Stimulated activated CD8-positive, alpha-beta memory T cell treated with anti-CD3 and anti-CD28 coated beads, Interleukin-12 subunit alpha, Interleukin-12 subunit beta, amount 100 ng/mL, for 1 hour (primary cell): ENCODE measurements at regions not wholly inside any gene's neighbourhood (a gene's known extent, or its start where the extent isn't known, plus 50 kb on each side); places are given as distances from the start of the nearest gene placed in this dataset.

ENCODE experiments used
- DNase-seq: peaks from one replicate; pipeline ENCODE4 v3.0.0-alpha.2; 2020; ENCODE audit warnings: low read depth

GRCh38 chr3:103657756-103658155 lies 1222.9 kb downstream of the ZPLD1 start:
- DNase-seq, result no peak

GRCh38 chr3:103660810-103661209 lies 1226.0 kb downstream of the ZPLD1 start:
- DNase-seq, result no peak

- no peak for DNase-seq
Observed at GRCh38 chr3:103662591-103662990, 1227.8 kb downstream of the ZPLD1 start.

GRCh38 chr3:103672346-103672745 lies 1237.5 kb downstream of the ZPLD1 start:
- no peak for DNase-seq

- no peak for DNase-seq
Observed at GRCh38 chr3:103684904-103685303, 1250.1 kb downstream of the ZPLD1 start.

GRCh38 chr3:103685939-103686338 lies 1251.1 kb downstream of the ZPLD1 start:
- no peak for DNase-seq

GRCh38 chr3:103690536-103690935 lies 1255.7 kb downstream of the ZPLD1 start:
- no peak for DNase-seq

- no peak for DNase-seq
Observed at GRCh38 chr3:103693831-103694230, 1259.0 kb downstream of the ZPLD1 start.

GRCh38 chr3:103698646-103699045 lies 1263.8 kb downstream of the ZPLD1 start:
- DNase-seq, result no peak

- DNase-seq, result no peak
Observed at GRCh38 chr3:103699228-103699627, 1264.4 kb downstream of the ZPLD1 start.

- no peak for DNase-seq
Observed at GRCh38 chr3:103705641-103706040, 1270.8 kb downstream of the ZPLD1 start.

GRCh38 chr3:103706671-103707070 lies 1271.9 kb downstream of the ZPLD1 start:
- DNase-seq, result no peak

GRCh38 chr3:103711670-103712069 lies 1276.9 kb downstream of the ZPLD1 start:
- DNase-seq, result no peak

- DNase-seq, result no peak
Observed at GRCh38 chr3:103712320-103713008, 1277.6 kb downstream of the ZPLD1 start.

- no peak for DNase-seq
Observed at GRCh38 chr3:103729547-103729946, 1294.7 kb downstream of the ZPLD1 start.

GRCh38 chr3:103730744-103731143 lies 1295.9 kb downstream of the ZPLD1 start:
- no peak for DNase-seq

GRCh38 chr3:103752986-103753385 lies 1318.2 kb downstream of the ZPLD1 start:
- no peak for DNase-seq

GRCh38 chr3:103767635-103768034 lies 1332.8 kb downstream of the ZPLD1 start:
- no peak for DNase-seq

GRCh38 chr3:103785017-103785416 lies 1350.2 kb downstream of the ZPLD1 start:
- DNase-seq, result no peak

GRCh38 chr3:103785537-103785936 lies 1350.7 kb downstream of the ZPLD1 start:
- DNase-seq, result no peak

GRCh38 chr3:103786296-103786695 lies 1351.5 kb downstream of the ZPLD1 start:
- no peak for DNase-seq

GRCh38 chr3:103787164-103787871 lies 1352.5 kb downstream of the ZPLD1 start:
- no peak for DNase-seq

GRCh38 chr3:103787879-103788278 lies 1353.1 kb downstream of the ZPLD1 start:
- no peak for DNase-seq
